GM23338 (cell line): ENCODE measurements at regions not wholly inside any gene's neighbourhood (a gene's known extent, or its start where the extent isn't known, plus 50 kb on each side); places are given as distances from the start of the nearest gene placed in this dataset.

ENCODE experiments used
- ATAC-seq: fragments of 200-7000 bp; cut with Tn5 transposase; 3 replicates; pipeline ENCODE4 v1.9.1; 2020
- DNase-seq: peaks from one replicate; pipeline ENCODE4 v3.0.0-alpha.2; 2015; ENCODE audit warnings: low spot score
- H2AFZ ChIP-seq: fragments of 200-600 bp; sonication (generic); 2 replicates; pipeline ENCODE4 v1.8.0; 2016; ENCODE audit warnings: antibody characterized with exemption, mild to moderate bottlenecking, moderate library complexity
- H3F3A ChIP-seq: fragments of 200-600 bp; sonication (generic); replicated peaks from 2 replicates; pipeline ENCODE4 v1.8.0; 2017; ENCODE audit warnings: antibody characterized with exemption, mixed run types, low read depth
- H3K27ac ChIP-seq: fragments of 200-600 bp; sonication (generic); 2 replicates; pipeline ENCODE4 v1.6.1; 2016; ENCODE audit warnings: low read depth
- H3K27me3 ChIP-seq: fragments of 200-600 bp; sonication (generic); 2 replicates; pipeline ENCODE4 v1.8.0; 2016; ENCODE audit warnings: mild to moderate bottlenecking, mixed run types, moderate library complexity; ENCODE audit not compliant: insufficient read depth
- H3K36me3 ChIP-seq: fragments of 200-600 bp; sonication (generic); 2 replicates; pipeline ENCODE4 v1.8.0; 2016; ENCODE audit warnings: mild to moderate bottlenecking; ENCODE audit not compliant: insufficient read depth
- H3K4me1 ChIP-seq: fragments of 200-600 bp; sonication (generic); 2 replicates; pipeline ENCODE4 v1.8.0; 2016; ENCODE audit warnings: mild to moderate bottlenecking, moderate library complexity; ENCODE audit not compliant: insufficient read depth
- H3K4me2 ChIP-seq: fragments of 200-600 bp; sonication (generic); 2 replicates; pipeline ENCODE4 v1.7.1; 2017; ENCODE audit warnings: mixed run types
- H3K4me3 ChIP-seq: fragments of 200-600 bp; sonication (generic); 2 replicates; pipeline ENCODE4 v1.6.1; 2016; ENCODE audit warnings: mixed run types
- H3K79me2 ChIP-seq: fragments of 200-600 bp; sonication (generic); replicated peaks from 2 replicates; pipeline ENCODE4 v1.8.0; 2017; ENCODE audit warnings: mild to moderate bottlenecking; ENCODE audit not compliant: insufficient read depth
- H3K9me2 ChIP-seq: fragments of 200-600 bp; sonication (generic); 2 replicates; pipeline ENCODE4 v1.8.0; 2017; ENCODE audit not compliant: insufficient read depth
- H4K20me1 ChIP-seq: fragments of 200-600 bp; sonication (generic); replicated peaks from 2 replicates; pipeline ENCODE4 v1.8.0; 2017; ENCODE audit warnings: mild to moderate bottlenecking; ENCODE audit not compliant: insufficient read depth
- H3K27ac Mint-ChIP-seq: 2 replicates; pipeline ENCODE4 v1.8.0; 2020; ENCODE audit warnings: inconsistent platforms, mild to moderate bottlenecking, moderate library complexity, mixed read lengths
- H3K27me3 Mint-ChIP-seq: 3 replicates; pipeline ENCODE4 v1.8.0; 2022; ENCODE audit warnings: low read depth, mild to moderate bottlenecking, moderate library complexity, mixed read lengths, inconsistent platforms; ENCODE audit not compliant: insufficient read depth, poor library complexity
- H3K36me3 Mint-ChIP-seq: 3 replicates; pipeline ENCODE4 v1.8.0; 2021; ENCODE audit warnings: low read depth, mild to moderate bottlenecking, inconsistent platforms, moderate library complexity, mixed read lengths
- H3K4me1 Mint-ChIP-seq: 3 replicates; pipeline ENCODE4 v1.8.0; 2020; ENCODE audit warnings: mild to moderate bottlenecking, inconsistent platforms, mixed read lengths
- H3K4me3 Mint-ChIP-seq: 3 replicates; pipeline ENCODE4 v1.8.0; 2021; ENCODE audit warnings: moderate library complexity, mild to moderate bottlenecking, inconsistent platforms, mixed read lengths
- H3K9me3 Mint-ChIP-seq: 3 replicates; pipeline ENCODE4 v1.8.0; 2020; ENCODE audit warnings: moderate library complexity, mild to moderate bottlenecking, inconsistent platforms, mixed read lengths
- CREB1 ChIP-seq: fragments of 250-450 bp; sonication (Bioruptor Pico); IDR thresholded peaks from 2 replicates; pipeline ENCODE4 v1.5.0; 2020; ENCODE audit warnings: low read depth, mild to moderate bottlenecking, moderate library complexity
- CTCF ChIP-seq, 2 experiments: fragments of 200-600 bp in 1 of 2; sonication (generic) in 1 of 2; conservative IDR thresholded peaks; 2 replicates each; pipeline versions ENCODE4 v1.5.1 to v1.6.1; 2016 to 2017; ENCODE audit warnings: antibody characterized with exemption in 2 of 2, low read depth in 2 of 2, mild to moderate bottlenecking in 2 of 2, moderate library complexity in 1 of 2
- ETS1 ChIP-seq: IDR thresholded peaks from 2 replicates; pipeline ENCODE4 v1.6.1; 2016; ENCODE audit warnings: antibody characterized with exemption
- EZH2 ChIP-seq: fragments of 200-600 bp; sonication (generic); IDR thresholded peaks from one replicate; pipeline ENCODE4 v1.8.0; 2017; ENCODE audit warnings: antibody characterized with exemption, mild to moderate bottlenecking, low read depth; ENCODE audit not compliant: unreplicated experiment
- EZH2phosphoT487 ChIP-seq: fragments of 200-600 bp; sonication (generic); IDR thresholded peaks from one replicate; pipeline ENCODE4 v1.8.1; 2018; ENCODE audit warnings: antibody characterized with exemption; ENCODE audit not compliant: unreplicated experiment
- NANOG ChIP-seq: IDR thresholded peaks from 2 replicates; pipeline ENCODE4 v1.6.1; 2016; ENCODE audit warnings: antibody characterized with exemption, borderline replicate concordance
- POLR2AphosphoS5 ChIP-seq: IDR thresholded peaks from 2 replicates; pipeline ENCODE4 v1.6.1; 2016; ENCODE audit warnings: antibody characterized with exemption, low read depth
- REST ChIP-seq: IDR thresholded peaks from one replicate; pipeline ENCODE4 v1.6.1; 2018; ENCODE audit warnings: antibody characterized with exemption; ENCODE audit not compliant: unreplicated experiment
- STAT1 ChIP-seq: IDR thresholded peaks from one replicate; pipeline ENCODE4 v1.6.1; 2016; ENCODE audit warnings: antibody characterized with exemption; ENCODE audit not compliant: unreplicated experiment
- ZNF114 ChIP-seq: fragments of 250-450 bp; sonication (Bioruptor Pico); IDR thresholded peaks from 2 replicates; pipeline ENCODE4 v1.5.0; 2020; ENCODE audit warnings: mild to moderate bottlenecking, moderate library complexity

GRCh38 chr7:80565554-80565953, 53.7 kb upstream of the GNAT3 start:
- H3K4me1 Mint-ChIP-seq: no peaks in the 10 kb centered on the region
- no peaks in the 10 kb centered on the region; the same call in 1 of the 2 replicates for H4K20me1 ChIP-seq
- H3K4me3 Mint-ChIP-seq: no peak overlapping the region
- H3K4me1 ChIP-seq: no peaks in the 10 kb centered on the region
- no peak overlapping the region for H3K27ac Mint-ChIP-seq
- H3K9me2 ChIP-seq: no peaks in the 10 kb centered on the region
- H3K27me3 ChIP-seq: no peaks in the 10 kb centered on the region
- H3K4me3 ChIP-seq: no peak overlapping the region
- ATAC-seq (no peak), DNase-seq (no peak)
- H3K36me3 ChIP-seq: no peaks in the 10 kb centered on the region
- H3K27ac ChIP-seq: no peak overlapping the region
- H3K9me3 Mint-ChIP-seq: peaks cover 3% of the 10 kb centered on the region; the same call in 2 of the 3 replicates
- no peak for TF ChIP-seq EZH2phosphoT487
- no peak for TF ChIP-seq ETS1
- TF ChIP-seq STAT1: no peak
- TF ChIP-seq REST: no peak
- no peaks in the 10 kb centered on the region for H3K36me3 Mint-ChIP-seq
- H3F3A ChIP-seq: no peaks in the 10 kb centered on the region
- no peaks in the 10 kb centered on the region for H3K79me2 ChIP-seq
- no peak overlapping the region for H3K4me2 ChIP-seq
- H3K27me3 Mint-ChIP-seq: peaks cover 2% of the 10 kb centered on the region
- no peak overlapping the region for H2AFZ ChIP-seq

- Histone ChIP-seq H3K4me1 (no peaks in the 10 kb centered on the region), H4K20me1 (no peaks in the 10 kb centered on the region), H2AFZ (no peak overlapping the region), H3K4me2 (no peak overlapping the region), H3K36me3 (no peaks in the 10 kb centered on the region), H3K27ac (no peak overlapping the region), H3K4me3 (no peak overlapping the region), H3K9me2 (peaks cover 9% of the 10 kb centered on the region), H3F3A (no peaks in the 10 kb centered on the region), H3K27me3 (no peaks in the 10 kb centered on the region), H3K79me2 (no peaks in the 10 kb centered on the region)
- Mint-ChIP-seq H3K27ac (no peak overlapping the region), H3K9me3 (peaks cover 2% of the 10 kb centered on the region; the same call in 1 of the 3 replicates), H3K4me1 (peaks cover 6% of the 10 kb centered on the region), H3K36me3 (no peaks in the 10 kb centered on the region), H3K27me3 (no peaks in the 10 kb centered on the region), H3K4me3 (no peak overlapping the region)
- DNase-seq (no peak), ATAC-seq (no peak)
- no peak for TF ChIP-seq CTCF (conservative IDR thresholded peaks at IDR 0.05; ENCODE audit: low read depth in 2 of 2)
- no peak for TF ChIP-seq ETS1
- TF ChIP-seq EZH2: no peak
- TF ChIP-seq CREB1 (CRISPR knock-in tag): no peak
- TF ChIP-seq ZNF114 (CRISPR knock-in tag): no peak
- TF ChIP-seq NANOG: no peak
- no peak for TF ChIP-seq POLR2AphosphoS5
Observed at GRCh38 chr7:80581486-80582260, 56.8 kb upstream of the CD36 start.
